Endodermal cell (in vitro differentiated cells): ENCODE measurements at regions not wholly inside any gene's neighbourhood (a gene's known extent, or its start where the extent isn't known, plus 50 kb on each side); places are given as distances from the start of the nearest gene placed in this dataset.

Source experiments
- DNase-seq: peaks from one replicate; pipeline ENCODE4 v3.0.0-alpha.2; 2017
- H3K27ac ChIP-seq: 2 replicates; pipeline ENCODE4 v1.5.1; 2013; ENCODE audit warnings: mild to moderate bottlenecking, low read depth, low read length, moderate library complexity
- H3K27me3 ChIP-seq: 2 replicates; pipeline ENCODE4 v1.6.1; 2013; ENCODE audit warnings: mild to moderate bottlenecking, low read length, moderate library complexity; ENCODE audit not compliant: insufficient read depth, control insufficient read depth, poor library complexity, severe bottlenecking
- H3K36me3 ChIP-seq: 2 replicates; pipeline ENCODE4 v1.7.0; 2013; ENCODE audit warnings: mild to moderate bottlenecking, low read length, moderate library complexity; ENCODE audit not compliant: control insufficient read depth, insufficient read depth
- H3K4me1 ChIP-seq: one replicate; pipeline ENCODE4 v1.7.0; 2013; ENCODE audit warnings: low read length; ENCODE audit not compliant: control insufficient read depth, insufficient read depth
- H3K4me3 ChIP-seq: 2 replicates; pipeline ENCODE4 v1.5.1; 2013; ENCODE audit warnings: mild to moderate bottlenecking, low read length, moderate library complexity
- H3K9ac ChIP-seq: 2 replicates; pipeline ENCODE4 v1.6.1; 2013; ENCODE audit warnings: mild to moderate bottlenecking, low read length, moderate library complexity; ENCODE audit not compliant: poor library complexity, severe bottlenecking; ENCODE audit errors: extremely low read depth
- H3K9me3 ChIP-seq: 2 replicates; pipeline ENCODE4 v1.6.1; 2013; ENCODE audit warnings: mild to moderate bottlenecking, low read length, moderate library complexity; ENCODE audit not compliant: control insufficient read depth
- H3K27ac Mint-ChIP-seq: 2 replicates; pipeline ENCODE4 v1.8.0; 2020; ENCODE audit warnings: mixed read lengths
- H3K27me3 Mint-ChIP-seq: 2 replicates; pipeline ENCODE4 v1.8.0; 2021; ENCODE audit warnings: mild to moderate bottlenecking, mixed read lengths; ENCODE audit not compliant: insufficient read depth
- H3K36me3 Mint-ChIP-seq: 2 replicates; pipeline ENCODE4 v1.8.0; 2020; ENCODE audit warnings: low read depth, mixed read lengths
- H3K4me1 Mint-ChIP-seq: 2 replicates; pipeline ENCODE4 v1.8.0; 2020; ENCODE audit warnings: mixed read lengths
- H3K4me3 Mint-ChIP-seq: 2 replicates; pipeline ENCODE4 v1.8.0; 2020; ENCODE audit warnings: mild to moderate bottlenecking, moderate library complexity, mixed read lengths
- H3K9me3 Mint-ChIP-seq: 2 replicates; pipeline ENCODE4 v1.8.0; 2020; ENCODE audit warnings: mild to moderate bottlenecking, mixed read lengths
- CTCF ChIP-seq: fragments of 200-600 bp; sonication (generic); conservative IDR thresholded peaks from 2 replicates; pipeline ENCODE4 v1.5.0; 2021; ENCODE audit warnings: antibody characterized with exemption, mild to moderate bottlenecking
- WGBS, 2 experiments: methylation state at CpG; one replicate each; pipeline versions ENCODE4 v1.1.5 to v1.1.7; 2013; ENCODE audit warnings: missing lambda C conversion rate in 2 of 2, mixed read lengths in 1 of 2; ENCODE audit not compliant: insufficient coverage in 1 of 2, insufficient read length in 1 of 2; 5-methylcytosine and 5-hydroxymethylcytosine counted together

- H3K27me3 ChIP-seq = no peaks in the 10 kb centered on the region
- H3K9me3 Mint-ChIP-seq = no peaks in the 10 kb centered on the region
- H3K9ac ChIP-seq = no peak overlapping the region
- no peaks in the 10 kb centered on the region for H3K36me3 ChIP-seq
- DNase-seq = no peak
- H3K27me3 Mint-ChIP-seq = peaks cover 6% of the 10 kb centered on the region
- H3K4me3 Mint-ChIP-seq = no peak overlapping the region
- H3K27ac ChIP-seq = no peak overlapping the region
- H3K27ac Mint-ChIP-seq = no peak overlapping the region
- H3K4me1 ChIP-seq = peaks cover 11% of the 10 kb centered on the region
- no peak overlapping the region for H3K4me3 ChIP-seq
- peaks cover 16% of the 10 kb centered on the region for H3K4me1 Mint-ChIP-seq
- TF ChIP-seq CTCF = peak; percentile 24
- H3K36me3 Mint-ChIP-seq = no peaks in the 10 kb centered on the region
- H3K9me3 ChIP-seq = peaks cover 7% of the 10 kb centered on the region
- WGBS, 2 experiments = 80 to 95% methylated on average over 1 to 2 of the region's 2 CpGs
Observed at GRCh38 chr1:164930241-164930640, 371.3 kb downstream of the PBX1 start.

DNA sequence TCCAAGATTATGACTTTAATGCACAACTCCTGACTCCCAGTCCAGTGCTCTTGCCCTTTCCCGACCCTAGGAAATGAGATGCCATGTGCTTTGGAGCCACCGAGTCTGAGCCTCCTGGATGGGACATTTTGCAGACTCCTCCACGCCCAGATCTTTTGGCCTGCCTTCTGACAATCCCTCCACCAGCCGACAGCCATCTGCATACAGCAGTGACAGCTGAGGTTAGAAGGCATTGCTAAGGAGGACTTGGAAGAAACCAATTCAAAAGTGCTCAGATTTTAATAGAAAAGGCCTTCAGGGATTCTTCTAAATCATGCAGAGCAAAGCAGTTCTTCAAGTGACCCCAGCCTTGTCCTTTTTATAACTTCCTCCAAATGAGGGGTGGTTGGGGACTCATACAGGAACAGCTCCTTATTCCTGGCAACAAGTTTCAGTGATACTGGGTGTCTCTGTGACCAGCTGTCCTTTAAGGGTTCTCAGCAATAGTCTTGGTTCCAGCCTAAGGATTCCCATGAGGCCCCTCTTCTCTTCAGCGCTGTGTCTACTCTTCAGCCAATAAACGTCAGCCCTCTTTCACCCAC, 369.3 kb downstream of the PBX1 start:
- WGBS, 2 experiments = 75 to 100% methylated on average over 3 to 6 of the region's 6 CpGs
- DNase-seq = no peak

GRCh38 chr1:164926107-164926506, 367.1 kb downstream of the PBX1 start:
- H3K36me3 ChIP-seq = no peaks in the 10 kb centered on the region
- DNase-seq = no peak
- no peak overlapping the region for H3K9ac ChIP-seq
- peaks cover 14% of the 10 kb centered on the region for H3K4me1 Mint-ChIP-seq
- no peaks in the 10 kb centered on the region for H3K36me3 Mint-ChIP-seq
- H3K4me1 ChIP-seq = peaks cover 9% of the 10 kb centered on the region
- H3K27me3 ChIP-seq = no peaks in the 10 kb centered on the region
- H3K9me3 Mint-ChIP-seq = no peaks in the 10 kb centered on the region
- H3K27me3 Mint-ChIP-seq = no peaks in the 10 kb centered on the region
- no peak overlapping the region for H3K27ac ChIP-seq
- no peak overlapping the region for H3K27ac Mint-ChIP-seq
- no peak for TF ChIP-seq CTCF
- WGBS, 2 experiments = 86 to 92% methylated on average over 1 to 2 of the region's 2 CpGs
- H3K4me3 ChIP-seq = no peak overlapping the region
- H3K4me3 Mint-ChIP-seq = no peak overlapping the region
- H3K9me3 ChIP-seq = peaks cover 7% of the 10 kb centered on the region

More for the DNA sequence above, 369.3 kb downstream of the PBX1 start:
- Mint-ChIP-seq H3K4me3 (no peak overlapping the region), H3K4me1 (peaks cover 8% of the 10 kb centered on the region), H3K27ac (no peak overlapping the region), H3K36me3 (no peaks in the 10 kb centered on the region), H3K9me3 (no peaks in the 10 kb centered on the region), H3K27me3 (peaks cover 3% of the 10 kb centered on the region)
- H3K36me3 ChIP-seq = no peaks in the 10 kb centered on the region
- no peak for TF ChIP-seq CTCF
- H3K9me3 ChIP-seq = peaks cover 7% of the 10 kb centered on the region
- H3K27ac ChIP-seq = no peak overlapping the region
- no peak overlapping the region for H3K9ac ChIP-seq
- no peak overlapping the region for H3K4me3 ChIP-seq
- peaks cover 5% of the 10 kb centered on the region for H3K4me1 ChIP-seq
- no peaks in the 10 kb centered on the region for H3K27me3 ChIP-seq
